ENCODE measurements at regions not wholly inside any gene's neighbourhood (a gene's known extent, or its start where the extent isn't known, plus 50 kb on each side); places are given as distances from the start of the nearest gene placed in this dataset.

DNA sequence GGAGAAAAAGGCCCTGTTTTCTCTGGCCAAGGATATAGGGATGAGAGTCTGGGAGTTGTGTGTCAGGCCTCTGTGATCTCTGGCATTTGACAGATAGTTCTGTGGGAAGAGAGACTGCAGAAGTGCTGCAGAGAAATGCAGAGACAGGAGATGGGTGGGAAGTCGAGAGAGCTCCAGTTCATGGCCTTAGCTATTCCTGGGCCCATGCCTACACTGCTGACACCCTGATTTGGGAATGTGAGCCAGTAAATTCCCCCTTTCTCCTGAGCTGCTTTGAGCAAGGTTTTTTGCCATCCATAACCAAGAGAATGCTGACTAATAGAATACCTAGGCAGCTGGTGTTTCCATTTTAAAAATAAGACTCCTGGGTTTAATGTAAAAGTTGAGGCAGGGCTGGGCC lies 59.3 kb downstream of the EBLN2 start:
- H3K9ac ChIP-seq (ENCODE audit: insufficient read depth in 1 of 2, low read length in 2 of 2), result no peak overlapping the region
- H3K36me3 ChIP-seq (ENCODE audit: control insufficient read depth in 4 of 4, insufficient read depth in 4 of 4, low read length in 4 of 4), result no peaks in the 10 kb centered on the region
- H3K27me3 ChIP-seq (ENCODE audit: control insufficient read depth in 3 of 3, insufficient read depth in 3 of 3, low read length in 2 of 3), result no peaks in the 10 kb centered on the region
- no peak for DNase-seq
- TF ChIP-seq, protein P1, sequence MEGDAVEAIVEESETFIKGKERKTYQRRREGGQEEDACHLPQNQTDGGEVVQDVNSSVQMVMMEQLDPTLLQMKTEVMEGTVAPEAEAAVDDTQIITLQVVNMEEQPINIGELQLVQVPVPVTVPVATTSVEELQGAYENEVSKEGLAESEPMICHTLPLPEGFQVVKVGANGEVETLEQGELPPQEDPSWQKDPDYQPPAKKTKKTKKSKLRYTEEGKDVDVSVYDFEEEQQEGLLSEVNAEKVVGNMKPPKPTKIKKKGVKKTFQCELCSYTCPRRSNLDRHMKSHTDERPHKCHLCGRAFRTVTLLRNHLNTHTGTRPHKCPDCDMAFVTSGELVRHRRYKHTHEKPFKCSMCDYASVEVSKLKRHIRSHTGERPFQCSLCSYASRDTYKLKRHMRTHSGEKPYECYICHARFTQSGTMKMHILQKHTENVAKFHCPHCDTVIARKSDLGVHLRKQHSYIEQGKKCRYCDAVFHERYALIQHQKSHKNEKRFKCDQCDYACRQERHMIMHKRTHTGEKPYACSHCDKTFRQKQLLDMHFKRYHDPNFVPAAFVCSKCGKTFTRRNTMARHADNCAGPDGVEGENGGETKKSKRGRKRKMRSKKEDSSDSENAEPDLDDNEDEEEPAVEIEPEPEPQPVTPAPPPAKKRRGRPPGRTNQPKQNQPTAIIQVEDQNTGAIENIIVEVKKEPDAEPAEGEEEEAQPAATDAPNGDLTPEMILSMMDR (IDR thresholded peaks at IDR 0.05; ENCODE audit: control extremely low read depth, extremely low read depth), result no peak
- no peak overlapping the region for H3K27ac ChIP-seq (ENCODE audit: low read depth in 1 of 2, low read length in 1 of 2)
- H3K9me3 ChIP-seq (ENCODE audit: control insufficient read depth in 4 of 4, insufficient read depth in 3 of 4, low read length in 3 of 4), result no peaks in the 10 kb centered on the region
- ATAC-seq (ENCODE audit: insufficient read depth, low FRiP score), result no peak
- 74 to 89% methylated on average over 1 of the region's 1 CpG for WGBS, 2 donors
- H3K4me1 ChIP-seq (ENCODE audit: control insufficient read depth in 5 of 5, insufficient read depth in 5 of 5, low read length in 5 of 5), result no peaks in the 10 kb centered on the region
- H3K4me3 ChIP-seq, result no peak overlapping the region

DNA sequence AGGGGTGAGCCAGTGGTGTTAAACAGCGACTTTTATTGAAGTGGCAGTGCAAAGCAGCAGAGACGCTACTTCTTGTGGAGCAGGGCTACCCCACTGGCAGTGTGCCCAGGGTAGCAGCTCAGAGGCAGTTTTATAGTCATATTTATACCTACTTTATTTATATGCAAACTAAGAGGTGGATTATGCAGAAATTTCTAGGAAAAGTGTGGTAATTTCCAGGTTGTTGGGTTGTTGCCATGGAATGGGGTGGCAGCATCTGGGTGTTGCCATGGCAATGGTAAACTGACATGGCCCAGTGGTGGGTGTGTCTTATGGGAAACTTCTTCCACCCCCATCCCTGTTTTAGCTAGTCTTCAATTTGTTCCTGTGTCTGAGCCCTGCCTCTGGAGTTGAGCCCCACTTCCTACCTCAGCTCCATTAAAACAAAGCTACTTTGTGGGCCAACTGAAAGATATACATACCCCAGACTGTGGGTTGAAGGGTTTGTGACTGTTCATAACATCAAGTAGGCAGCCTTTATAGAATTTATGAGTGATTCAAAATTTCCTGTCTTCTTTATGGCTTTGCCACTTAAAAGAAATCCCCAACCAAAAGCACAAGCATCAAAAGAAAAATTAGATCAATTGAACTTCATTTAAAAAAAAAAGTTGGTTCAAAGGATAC lies 60.3 kb downstream of the EBLN2 start:
- TF ChIP-seq, protein P1 (IDR thresholded peaks at IDR 0.05; ENCODE audit: control extremely low read depth, extremely low read depth), result no peak
- no peaks in the 10 kb centered on the region for H3K9me3 ChIP-seq (ENCODE audit: control insufficient read depth in 4 of 4, insufficient read depth in 3 of 4, low read length in 3 of 4)
- no peak overlapping the region for H3K4me3 ChIP-seq
- no peaks in the 10 kb centered on the region for H3K4me1 ChIP-seq (ENCODE audit: control insufficient read depth in 5 of 5, insufficient read depth in 5 of 5, low read length in 5 of 5)
- H3K9ac ChIP-seq (ENCODE audit: insufficient read depth in 1 of 2, low read length in 2 of 2), result no peak overlapping the region
- H3K27ac ChIP-seq (ENCODE audit: low read depth in 1 of 2, low read length in 1 of 2), result no peak overlapping the region
- 85 to 89% methylated on average over 2 of the region's 2 CpGs for WGBS, 2 donors
- no peaks in the 10 kb centered on the region for H3K36me3 ChIP-seq (ENCODE audit: control insufficient read depth in 4 of 4, insufficient read depth in 4 of 4, low read length in 4 of 4)
- ATAC-seq (ENCODE audit: insufficient read depth, low FRiP score) (no peak), DNase-seq (no peak)
- no peaks in the 10 kb centered on the region for H3K27me3 ChIP-seq (ENCODE audit: control insufficient read depth in 3 of 3, insufficient read depth in 3 of 3, low read length in 2 of 3)

DNA sequence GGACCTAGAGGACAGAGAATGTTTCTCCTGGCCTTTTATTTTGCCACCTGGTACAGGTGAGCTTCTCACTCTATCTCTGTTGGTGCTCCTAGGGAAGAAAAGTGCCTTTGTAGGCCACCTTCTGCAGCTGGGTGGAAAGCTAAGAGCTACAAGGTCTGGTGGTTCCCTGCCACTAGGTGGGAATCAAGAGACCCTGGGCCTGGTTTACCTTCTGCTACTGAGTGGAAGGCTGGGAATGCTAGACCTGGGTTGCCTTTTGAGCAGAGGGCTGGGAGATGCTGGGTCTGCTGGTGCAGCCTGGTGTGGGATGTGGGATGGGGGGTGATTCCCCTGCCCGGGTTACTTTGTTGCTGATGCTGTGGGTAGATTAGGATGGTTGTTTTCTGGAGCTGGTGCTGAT lies 72.6 kb downstream of the EBLN2 start:
- DNase-seq, result no peak
- H3K27me3 ChIP-seq (ENCODE audit: control insufficient read depth in 3 of 3, insufficient read depth in 3 of 3, low read length in 2 of 3), result no peaks in the 10 kb centered on the region
- 56 to 81% methylated on average over 1 of the region's 1 CpG for WGBS, 2 donors
- no peak overlapping the region for H3K4me3 ChIP-seq
- no peaks in the 10 kb centered on the region for H3K4me1 ChIP-seq (ENCODE audit: control insufficient read depth in 5 of 5, insufficient read depth in 5 of 5, low read length in 5 of 5)
- TF ChIP-seq, protein P1 (IDR thresholded peaks at IDR 0.05; ENCODE audit: control extremely low read depth, extremely low read depth), result no peak
- no peak overlapping the region for H3K27ac ChIP-seq (ENCODE audit: low read depth in 1 of 2, low read length in 1 of 2)
- H3K36me3 ChIP-seq (ENCODE audit: control insufficient read depth in 4 of 4, insufficient read depth in 4 of 4, low read length in 4 of 4), result no peaks in the 10 kb centered on the region
- peaks cover 0 to 7% (median 3%) of the 10 kb centered on the region in 4 donors for H3K9me3 ChIP-seq (ENCODE audit: control insufficient read depth in 4 of 4, insufficient read depth in 3 of 4, low read length in 3 of 4)
- ATAC-seq (ENCODE audit: insufficient read depth, low FRiP score), result no peak
- no peak overlapping the region for H3K9ac ChIP-seq (ENCODE audit: insufficient read depth in 1 of 2, low read length in 2 of 2)

DNA sequence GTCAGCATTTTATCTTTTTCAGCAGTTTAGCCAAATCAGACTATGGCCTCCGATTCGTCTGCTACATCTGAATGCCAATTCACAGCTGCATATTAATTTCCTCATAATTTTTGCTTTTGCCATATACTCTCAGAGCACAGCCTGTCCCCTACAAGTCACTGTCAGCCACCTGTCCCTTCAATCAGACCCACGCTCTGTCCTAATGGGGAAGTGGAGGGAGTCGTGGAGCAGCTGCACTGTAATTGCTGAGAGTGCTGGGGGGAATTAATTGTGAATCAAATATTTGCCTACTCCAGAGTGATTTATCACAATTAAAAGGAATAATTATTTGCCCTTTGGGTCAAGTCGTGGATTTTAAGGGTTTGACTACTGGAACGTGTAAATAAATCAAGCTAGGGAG lies 75.5 kb downstream of the EBLN2 start:
- no peaks in the 10 kb centered on the region for H3K27me3 ChIP-seq (ENCODE audit: control insufficient read depth in 3 of 3, insufficient read depth in 3 of 3, low read length in 2 of 3)
- no peak overlapping the region for H3K4me3 ChIP-seq
- TF ChIP-seq, protein P1 (IDR thresholded peaks at IDR 0.05; ENCODE audit: control extremely low read depth, extremely low read depth), result no peak
- H3K36me3 ChIP-seq (ENCODE audit: control insufficient read depth in 4 of 4, insufficient read depth in 4 of 4, low read length in 4 of 4), result no peaks in the 10 kb centered on the region
- H3K9me3 ChIP-seq (ENCODE audit: control insufficient read depth in 4 of 4, insufficient read depth in 3 of 4, low read length in 3 of 4), result peaks cover 0 to 7% (median 3%) of the 10 kb centered on the region in 4 donors
- peaks cover 0 to 7% (median 0%) of the 10 kb centered on the region in 5 donors for H3K4me1 ChIP-seq (ENCODE audit: control insufficient read depth in 5 of 5, insufficient read depth in 5 of 5, low read length in 5 of 5)
- H3K9ac ChIP-seq (ENCODE audit: insufficient read depth in 1 of 2, low read length in 2 of 2), result no peak overlapping the region
- ATAC-seq (ENCODE audit: insufficient read depth, low FRiP score) (no peak), DNase-seq (no peak)
- 81 to 84% methylated on average over 6 of the region's 6 CpGs for WGBS, 2 donors
- no peak overlapping the region for H3K27ac ChIP-seq (ENCODE audit: low read depth in 1 of 2, low read length in 1 of 2)

Measured in lung (tissue), 11 donors.